ENCODE measurements at regions not wholly inside any gene's neighbourhood (a gene's known extent, or its start where the extent isn't known, plus 50 kb on each side); places are given as distances from the start of the nearest gene placed in this dataset.

- no peak for TF ChIP-seq ZNF280C (tag by site-specific recombination; IDR thresholded peaks at IDR 0.05)
- no peak for TF ChIP-seq ZBTB48 (tag by site-specific recombination; IDR thresholded peaks at IDR 0.05)
- TF ChIP-seq PRDM4 (tag by site-specific recombination; IDR thresholded peaks at IDR 0.05), result no peak
- no peak for TF ChIP-seq SCRT1 (tag by site-specific recombination; IDR thresholded peaks at IDR 0.05; ENCODE audit: borderline replicate concordance)
These were observed 146.4 kb upstream of the POU2AF2 start (continued) for GRCh38 chr11:111099028-111099713.

DNA sequence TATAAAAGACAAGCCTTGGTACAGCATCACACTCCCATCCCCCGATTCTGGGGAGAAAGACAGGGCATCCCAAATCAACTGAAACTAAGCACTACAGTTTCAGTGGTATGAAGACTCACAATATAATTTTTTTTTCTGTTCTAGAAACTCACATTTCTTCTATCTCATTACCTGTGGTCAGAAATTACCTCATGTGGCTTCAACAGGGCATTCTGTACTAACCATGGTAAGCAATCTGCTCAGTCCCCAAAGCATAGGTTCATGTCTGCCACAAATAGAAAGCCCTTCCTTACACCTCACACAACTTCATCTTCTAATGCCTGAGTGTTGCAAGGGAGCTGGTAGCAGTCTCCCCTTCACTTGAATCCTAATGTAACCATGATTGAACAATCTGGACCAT lies 147.4 kb upstream of the POU2AF2 start:
- no peak overlapping the region for H3K27ac ChIP-seq (ENCODE audit: extremely low read depth, low read depth, low read length)
- ChIA-PET POLR2A (no interaction called here), CTCF (no interaction called here)
- H3K9me3 ChIP-seq (ENCODE audit: control insufficient read depth, insufficient read depth, low read depth, low read length), result no peaks in the 10 kb centered on the region
- no peak overlapping the region for H3K4me3 ChIP-seq (ENCODE audit: low read depth, low read length)
- no peaks in the 10 kb centered on the region for H3K36me3 ChIP-seq (ENCODE audit: control insufficient read depth in 2 of 2, insufficient read depth in 1 of 2, low read length in 2 of 2)
- H3K4me1 ChIP-seq (ENCODE audit: control insufficient read depth, insufficient read depth, low read length), result no peaks in the 10 kb centered on the region
- TF ChIP-seq, protein P1, sequence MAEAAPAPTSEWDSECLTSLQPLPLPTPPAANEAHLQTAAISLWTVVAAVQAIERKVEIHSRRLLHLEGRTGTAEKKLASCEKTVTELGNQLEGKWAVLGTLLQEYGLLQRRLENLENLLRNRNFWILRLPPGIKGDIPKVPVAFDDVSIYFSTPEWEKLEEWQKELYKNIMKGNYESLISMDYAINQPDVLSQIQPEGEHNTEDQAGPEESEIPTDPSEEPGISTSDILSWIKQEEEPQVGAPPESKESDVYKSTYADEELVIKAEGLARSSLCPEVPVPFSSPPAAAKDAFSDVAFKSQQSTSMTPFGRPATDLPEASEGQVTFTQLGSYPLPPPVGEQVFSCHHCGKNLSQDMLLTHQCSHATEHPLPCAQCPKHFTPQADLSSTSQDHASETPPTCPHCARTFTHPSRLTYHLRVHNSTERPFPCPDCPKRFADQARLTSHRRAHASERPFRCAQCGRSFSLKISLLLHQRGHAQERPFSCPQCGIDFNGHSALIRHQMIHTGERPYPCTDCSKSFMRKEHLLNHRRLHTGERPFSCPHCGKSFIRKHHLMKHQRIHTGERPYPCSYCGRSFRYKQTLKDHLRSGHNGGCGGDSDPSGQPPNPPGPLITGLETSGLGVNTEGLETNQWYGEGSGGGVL (tag by site-specific recombination; IDR thresholded peaks at IDR 0.05), result no peak

DNA sequence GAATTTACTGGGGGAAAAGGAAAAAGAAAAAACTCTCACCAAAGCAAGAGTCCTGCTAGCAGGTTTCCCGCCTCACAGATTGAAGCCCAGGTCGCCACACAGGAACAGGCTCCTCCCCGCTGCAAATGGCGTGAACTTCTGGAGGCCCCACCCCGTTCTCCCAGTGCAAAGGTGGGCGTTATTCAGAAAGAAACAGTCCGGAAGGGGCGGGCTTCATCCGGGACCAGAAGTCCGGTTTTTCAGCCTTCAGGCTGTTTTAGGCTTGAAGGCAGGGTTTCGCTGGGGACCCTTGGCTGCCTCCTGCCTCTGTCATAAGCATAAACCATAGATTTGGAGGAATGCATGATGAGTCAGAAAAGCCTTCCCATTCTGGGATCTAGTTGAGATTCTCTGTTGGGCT lies 148.3 kb upstream of the POU2AF2 start:
- Histone ChIP-seq H3K9me3 (ENCODE audit: control insufficient read depth, insufficient read depth, low read depth, low read length) (no peaks in the 10 kb centered on the region), H3K4me1 (ENCODE audit: control insufficient read depth, insufficient read depth, low read length) (no peaks in the 10 kb centered on the region), H3K36me3 (ENCODE audit: control insufficient read depth in 2 of 2, insufficient read depth in 1 of 2, low read length in 2 of 2) (no peaks in the 10 kb centered on the region), H3K27ac (ENCODE audit: extremely low read depth, low read depth, low read length) (no peak overlapping the region), H3K4me3 (ENCODE audit: low read depth, low read length) (no peak overlapping the region)
- ChIA-PET POLR2A (no interaction called here), CTCF (no interaction called here)
- TF ChIP-seq, protein P2, sequence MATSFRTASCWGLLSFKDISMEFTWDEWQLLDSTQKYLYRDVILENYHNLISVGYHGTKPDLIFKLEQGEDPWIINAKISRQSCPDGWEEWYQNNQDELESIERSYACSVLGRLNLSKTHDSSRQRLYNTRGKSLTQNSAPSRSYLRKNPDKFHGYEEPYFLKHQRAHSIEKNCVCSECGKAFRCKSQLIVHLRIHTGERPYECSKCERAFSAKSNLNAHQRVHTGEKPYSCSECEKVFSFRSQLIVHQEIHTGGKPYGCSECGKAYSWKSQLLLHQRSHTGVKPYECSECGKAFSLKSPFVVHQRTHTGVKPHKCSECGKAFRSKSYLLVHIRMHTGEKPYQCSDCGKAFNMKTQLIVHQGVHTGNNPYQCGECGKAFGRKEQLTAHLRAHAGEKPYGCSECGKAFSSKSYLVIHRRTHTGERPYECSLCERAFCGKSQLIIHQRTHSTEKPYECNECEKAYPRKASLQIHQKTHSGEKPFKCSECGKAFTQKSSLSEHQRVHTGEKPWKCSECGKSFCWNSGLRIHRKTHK (tag by site-specific recombination; IDR thresholded peaks at IDR 0.05), result no peak
- TF ChIP-seq ZNF529 (tag by site-specific recombination; IDR thresholded peaks at IDR 0.05; ENCODE audit: insufficient replicate concordance) (no peak), ZNF18 (tag by site-specific recombination; IDR thresholded peaks at IDR 0.05) (no peak), BCL11A (tag by site-specific recombination; IDR thresholded peaks at IDR 0.05; ENCODE audit: low read depth) (no peak), PBX3 (CRISPR knock-in tag; IDR thresholded peaks at IDR 0.05) (no peak), ZNF169 (tag by site-specific recombination; IDR thresholded peaks at IDR 0.05) (no peak), ZNF654 (tag by site-specific recombination; IDR thresholded peaks at IDR 0.05; ENCODE audit: low read depth) (no peak), ELK4 (IDR thresholded peaks at IDR 0.05; ENCODE audit: borderline replicate concordance, low read depth, low read length) (no peak), ZNF501 (tag by site-specific recombination; IDR thresholded peaks at IDR 0.05) (no peak)
- TF ChIP-seq, protein P3, sequence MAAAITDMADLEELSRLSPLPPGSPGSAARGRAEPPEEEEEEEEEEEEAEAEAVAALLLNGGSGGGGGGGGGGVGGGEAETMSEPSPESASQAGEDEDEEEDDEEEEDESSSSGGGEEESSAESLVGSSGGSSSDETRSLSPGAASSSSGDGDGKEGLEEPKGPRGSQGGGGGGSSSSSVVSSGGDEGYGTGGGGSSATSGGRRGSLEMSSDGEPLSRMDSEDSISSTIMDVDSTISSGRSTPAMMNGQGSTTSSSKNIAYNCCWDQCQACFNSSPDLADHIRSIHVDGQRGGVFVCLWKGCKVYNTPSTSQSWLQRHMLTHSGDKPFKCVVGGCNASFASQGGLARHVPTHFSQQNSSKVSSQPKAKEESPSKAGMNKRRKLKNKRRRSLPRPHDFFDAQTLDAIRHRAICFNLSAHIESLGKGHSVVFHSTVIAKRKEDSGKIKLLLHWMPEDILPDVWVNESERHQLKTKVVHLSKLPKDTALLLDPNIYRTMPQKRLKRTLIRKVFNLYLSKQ (tag by site-specific recombination; IDR thresholded peaks at IDR 0.05; ENCODE audit: borderline replicate concordance), result no peak
- TF ChIP-seq, protein P4, sequence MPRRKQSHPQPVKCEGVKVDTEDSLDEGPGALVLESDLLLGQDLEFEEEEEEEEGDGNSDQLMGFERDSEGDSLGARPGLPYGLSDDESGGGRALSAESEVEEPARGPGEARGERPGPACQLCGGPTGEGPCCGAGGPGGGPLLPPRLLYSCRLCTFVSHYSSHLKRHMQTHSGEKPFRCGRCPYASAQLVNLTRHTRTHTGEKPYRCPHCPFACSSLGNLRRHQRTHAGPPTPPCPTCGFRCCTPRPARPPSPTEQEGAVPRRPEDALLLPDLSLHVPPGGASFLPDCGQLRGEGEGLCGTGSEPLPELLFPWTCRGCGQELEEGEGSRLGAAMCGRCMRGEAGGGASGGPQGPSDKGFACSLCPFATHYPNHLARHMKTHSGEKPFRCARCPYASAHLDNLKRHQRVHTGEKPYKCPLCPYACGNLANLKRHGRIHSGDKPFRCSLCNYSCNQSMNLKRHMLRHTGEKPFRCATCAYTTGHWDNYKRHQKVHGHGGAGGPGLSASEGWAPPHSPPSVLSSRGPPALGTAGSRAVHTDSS (tag by site-specific recombination; IDR thresholded peaks at IDR 0.05), result no peak
